C4-2B (cell line): ENCODE measurements at regions not wholly inside any gene's neighbourhood (a gene's known extent, or its start where the extent isn't known, plus 50 kb on each side); places are given as distances from the start of the nearest gene placed in this dataset.

ENCODE experiments used
- ZFX ChIP-seq: fragments of 450-650 bp; IDR thresholded peaks from 2 replicates; pipeline ENCODE4 v1.6.1; 2017
- TF ChIP-seq, protein P1 (sequence below): fragments of 450-650 bp; conservative IDR thresholded peaks from 2 replicates; pipeline ENCODE4 v1.5.1; 2017; ENCODE audit warnings: mild to moderate bottlenecking

DNA sequence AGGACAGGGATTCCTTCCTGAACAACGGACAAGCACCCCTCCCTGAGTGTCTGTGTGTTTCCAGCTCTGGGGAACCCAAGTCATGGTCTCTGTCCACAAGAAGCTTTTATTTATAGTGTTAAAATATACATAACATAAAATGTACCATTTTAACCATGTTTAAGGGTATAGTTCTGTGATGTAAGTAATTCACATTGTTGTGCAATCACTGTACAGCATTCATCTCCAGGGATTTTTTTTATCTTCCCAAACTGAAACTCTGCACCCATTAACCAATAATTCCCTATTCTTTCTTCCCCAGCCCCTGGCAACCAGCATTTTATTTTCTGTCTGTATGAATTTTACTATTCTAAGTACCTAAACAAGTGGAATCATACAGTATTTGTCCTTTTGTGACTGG is 84.2 kb downstream of the FOXF2 start:
- TF ChIP-seq, protein P1, sequence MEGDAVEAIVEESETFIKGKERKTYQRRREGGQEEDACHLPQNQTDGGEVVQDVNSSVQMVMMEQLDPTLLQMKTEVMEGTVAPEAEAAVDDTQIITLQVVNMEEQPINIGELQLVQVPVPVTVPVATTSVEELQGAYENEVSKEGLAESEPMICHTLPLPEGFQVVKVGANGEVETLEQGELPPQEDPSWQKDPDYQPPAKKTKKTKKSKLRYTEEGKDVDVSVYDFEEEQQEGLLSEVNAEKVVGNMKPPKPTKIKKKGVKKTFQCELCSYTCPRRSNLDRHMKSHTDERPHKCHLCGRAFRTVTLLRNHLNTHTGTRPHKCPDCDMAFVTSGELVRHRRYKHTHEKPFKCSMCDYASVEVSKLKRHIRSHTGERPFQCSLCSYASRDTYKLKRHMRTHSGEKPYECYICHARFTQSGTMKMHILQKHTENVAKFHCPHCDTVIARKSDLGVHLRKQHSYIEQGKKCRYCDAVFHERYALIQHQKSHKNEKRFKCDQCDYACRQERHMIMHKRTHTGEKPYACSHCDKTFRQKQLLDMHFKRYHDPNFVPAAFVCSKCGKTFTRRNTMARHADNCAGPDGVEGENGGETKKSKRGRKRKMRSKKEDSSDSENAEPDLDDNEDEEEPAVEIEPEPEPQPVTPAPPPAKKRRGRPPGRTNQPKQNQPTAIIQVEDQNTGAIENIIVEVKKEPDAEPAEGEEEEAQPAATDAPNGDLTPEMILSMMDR, result no peak
- no peak for TF ChIP-seq ZFX
